ENCODE measurements at regions not wholly inside any gene's neighbourhood (a gene's known extent, or its start where the extent isn't known, plus 50 kb on each side); places are given as distances from the start of the nearest gene placed in this dataset.
"Not testable (repeated sequence)": the region's sequence is repeated elsewhere in the genome, so short reads cannot be mapped to it uniquely, and the experiment has no call there.

DNA sequence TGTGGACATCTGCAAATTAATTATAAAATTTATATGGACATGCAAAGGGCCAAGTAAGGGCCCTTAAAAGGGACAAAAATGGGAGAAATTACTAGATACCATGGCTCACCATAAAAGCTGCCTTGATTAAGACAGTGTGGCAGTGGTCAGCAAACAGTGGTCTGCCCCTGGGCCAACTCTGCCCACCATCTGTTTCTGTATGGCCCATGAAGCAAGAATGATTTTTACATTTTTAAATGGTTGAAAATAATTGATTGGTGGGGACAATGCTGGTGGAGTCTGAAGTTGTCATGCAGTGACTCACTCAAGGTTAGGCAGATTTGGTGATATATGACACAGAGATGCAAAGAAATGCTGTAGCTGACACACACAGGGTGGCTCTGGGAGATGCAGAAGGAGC, 143.2 kb upstream of the PRDM7 start:
- H3K36me3 ChIP-seq (ENCODE audit: control insufficient read depth, insufficient read depth, low read length); H3K4me1 ChIP-seq (ENCODE audit: control insufficient read depth, insufficient read depth, low read length); H3K9me3 ChIP-seq (ENCODE audit: control insufficient read depth, insufficient read depth, low read length); H3K27ac ChIP-seq (ENCODE audit: low read length); DNase-seq (ENCODE audit: low read depth, low spot score); H3K27me3 ChIP-seq (ENCODE audit: control insufficient read depth, insufficient read depth, low read length); H3K4me3 ChIP-seq (ENCODE audit: low read length): not testable (repeated sequence)

DNA sequence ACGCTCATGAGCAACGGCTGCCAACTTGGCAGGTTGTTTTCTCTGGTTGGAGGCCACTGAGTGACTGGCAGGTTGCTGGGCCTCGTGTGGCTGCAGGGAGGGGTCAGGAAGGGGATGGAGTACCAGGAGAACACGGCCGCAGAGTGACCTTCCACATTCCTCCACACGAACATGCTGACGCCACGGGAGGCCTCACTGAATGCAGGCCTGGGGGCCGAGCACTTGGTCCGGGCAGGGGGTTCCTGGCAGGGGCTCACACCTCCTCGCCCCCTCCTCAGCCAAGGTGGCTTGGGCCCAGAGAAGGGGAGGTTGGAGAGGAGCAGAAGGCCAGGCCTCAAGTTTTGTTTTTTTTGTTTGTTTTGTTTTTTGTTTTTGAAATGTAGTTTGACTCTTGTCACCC, 98.5 kb upstream of the PRDM7 start:
- no CpG with 5 or more reads among the region's 11 CpGs for WGBS (ENCODE audit: insufficient coverage, insufficient read length)
- not testable (repeated sequence) for H3K27me3 ChIP-seq (ENCODE audit: control insufficient read depth, insufficient read depth, low read length); DNase-seq (ENCODE audit: low read depth, low spot score); H3K9me3 ChIP-seq (ENCODE audit: control insufficient read depth, insufficient read depth, low read length); H3K4me3 ChIP-seq (ENCODE audit: low read length); H3K4me1 ChIP-seq (ENCODE audit: control insufficient read depth, insufficient read depth, low read length); H3K27ac ChIP-seq (ENCODE audit: low read length); H3K36me3 ChIP-seq (ENCODE audit: control insufficient read depth, insufficient read depth, low read length)

DNA sequence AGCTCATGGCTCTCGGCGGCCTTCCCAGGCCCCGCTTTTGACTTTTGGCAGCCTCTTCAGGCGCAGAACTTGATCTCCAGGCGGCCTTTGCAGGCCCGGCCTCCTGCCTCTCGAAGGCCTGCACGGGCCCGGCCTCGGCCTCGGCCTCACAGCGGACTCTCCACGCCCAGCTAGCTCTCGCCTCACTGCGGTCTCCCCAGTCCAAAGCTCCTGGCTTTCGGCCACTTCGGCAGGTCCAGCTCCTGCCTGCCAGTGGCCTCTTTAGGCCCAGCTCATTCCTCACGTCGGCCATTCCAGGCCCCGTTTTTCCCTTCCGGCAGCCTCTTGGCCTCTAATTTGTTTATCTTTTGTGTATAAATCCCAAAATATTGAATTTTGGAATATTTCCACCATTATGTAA, 94.5 kb upstream of the PRDM7 start:
- H3K9me3 ChIP-seq (ENCODE audit: control insufficient read depth, insufficient read depth, low read length); H3K27me3 ChIP-seq (ENCODE audit: control insufficient read depth, insufficient read depth, low read length); H3K4me3 ChIP-seq (ENCODE audit: low read length); H3K27ac ChIP-seq (ENCODE audit: low read length); H3K4me1 ChIP-seq (ENCODE audit: control insufficient read depth, insufficient read depth, low read length); DNase-seq (ENCODE audit: low read depth, low spot score); H3K36me3 ChIP-seq (ENCODE audit: control insufficient read depth, insufficient read depth, low read length): not testable (repeated sequence)
- WGBS (ENCODE audit: insufficient coverage, insufficient read length), result no CpG with 5 or more reads among the region's 21 CpGs

GRCh38 chr16:90169127-90169655, 92.1 kb upstream of the PRDM7 start:
- not testable (repeated sequence) for H3K4me1 ChIP-seq (ENCODE audit: control insufficient read depth, insufficient read depth, low read length); H3K27ac ChIP-seq (ENCODE audit: low read length); DNase-seq (ENCODE audit: low read depth, low spot score); H3K36me3 ChIP-seq (ENCODE audit: control insufficient read depth, insufficient read depth, low read length); H3K9me3 ChIP-seq (ENCODE audit: control insufficient read depth, insufficient read depth, low read length); H3K27me3 ChIP-seq (ENCODE audit: control insufficient read depth, insufficient read depth, low read length); H3K4me3 ChIP-seq (ENCODE audit: low read length)
- WGBS (ENCODE audit: insufficient coverage, insufficient read length), result no CpG with 5 or more reads among the region's 29 CpGs

DNA sequence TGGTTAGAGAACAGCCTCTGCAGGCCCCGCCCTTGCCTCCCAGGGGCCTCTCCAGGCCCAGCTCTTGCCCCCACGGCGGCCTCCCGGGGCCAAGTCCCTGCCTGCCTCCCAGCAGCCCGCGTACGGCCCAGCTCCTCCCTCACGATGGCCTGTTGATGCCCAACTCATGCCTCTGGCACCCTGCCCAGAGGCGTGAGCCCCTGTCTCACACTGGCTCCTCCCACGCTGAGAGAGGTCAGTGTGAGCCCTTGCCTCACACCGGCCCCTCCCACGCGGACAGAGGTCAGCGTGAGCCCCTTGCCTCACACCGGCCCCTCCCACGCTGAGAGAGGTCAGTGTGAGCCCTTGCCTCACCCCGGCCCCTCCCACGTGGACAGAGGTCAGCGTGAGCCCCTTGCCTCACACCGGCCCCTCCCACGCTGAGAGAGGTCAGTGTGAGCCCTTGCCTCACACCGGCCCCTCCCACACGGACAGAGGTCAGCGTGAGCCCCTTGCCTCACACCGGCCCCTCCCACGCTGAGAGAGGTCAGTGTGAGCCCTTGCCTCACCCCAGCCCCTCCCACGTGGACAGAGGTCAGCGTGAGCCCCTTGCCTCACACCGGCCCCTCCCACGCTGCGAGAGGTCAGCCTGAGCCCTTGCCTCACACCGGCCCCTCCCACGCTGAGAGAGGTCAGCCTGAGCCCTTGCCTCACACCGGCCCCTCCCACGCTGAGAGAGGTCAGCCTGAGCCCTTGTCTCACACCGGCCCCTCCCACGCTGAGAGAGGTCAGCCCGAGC, 91.4 kb upstream of the PRDM7 start:
- not testable (repeated sequence) for H3K36me3 ChIP-seq (ENCODE audit: control insufficient read depth, insufficient read depth, low read length); H3K4me3 ChIP-seq (ENCODE audit: low read length); H3K4me1 ChIP-seq (ENCODE audit: control insufficient read depth, insufficient read depth, low read length); H3K9me3 ChIP-seq (ENCODE audit: control insufficient read depth, insufficient read depth, low read length); H3K27ac ChIP-seq (ENCODE audit: low read length); DNase-seq (ENCODE audit: low read depth, low spot score); H3K27me3 ChIP-seq (ENCODE audit: control insufficient read depth, insufficient read depth, low read length)
- no CpG with 5 or more reads among the region's 38 CpGs for WGBS (ENCODE audit: insufficient coverage, insufficient read length)

GRCh38 chr16:90167734-90168133, 90.6 kb upstream of the PRDM7 start:
- WGBS (ENCODE audit: insufficient coverage, insufficient read length), result no CpG with 5 or more reads among the region's 19 CpGs
- H3K4me1 ChIP-seq (ENCODE audit: control insufficient read depth, insufficient read depth, low read length); DNase-seq (ENCODE audit: low read depth, low spot score); H3K36me3 ChIP-seq (ENCODE audit: control insufficient read depth, insufficient read depth, low read length); H3K4me3 ChIP-seq (ENCODE audit: low read length); H3K27ac ChIP-seq (ENCODE audit: low read length); H3K9me3 ChIP-seq (ENCODE audit: control insufficient read depth, insufficient read depth, low read length); H3K27me3 ChIP-seq (ENCODE audit: control insufficient read depth, insufficient read depth, low read length): not testable (repeated sequence)

DNA sequence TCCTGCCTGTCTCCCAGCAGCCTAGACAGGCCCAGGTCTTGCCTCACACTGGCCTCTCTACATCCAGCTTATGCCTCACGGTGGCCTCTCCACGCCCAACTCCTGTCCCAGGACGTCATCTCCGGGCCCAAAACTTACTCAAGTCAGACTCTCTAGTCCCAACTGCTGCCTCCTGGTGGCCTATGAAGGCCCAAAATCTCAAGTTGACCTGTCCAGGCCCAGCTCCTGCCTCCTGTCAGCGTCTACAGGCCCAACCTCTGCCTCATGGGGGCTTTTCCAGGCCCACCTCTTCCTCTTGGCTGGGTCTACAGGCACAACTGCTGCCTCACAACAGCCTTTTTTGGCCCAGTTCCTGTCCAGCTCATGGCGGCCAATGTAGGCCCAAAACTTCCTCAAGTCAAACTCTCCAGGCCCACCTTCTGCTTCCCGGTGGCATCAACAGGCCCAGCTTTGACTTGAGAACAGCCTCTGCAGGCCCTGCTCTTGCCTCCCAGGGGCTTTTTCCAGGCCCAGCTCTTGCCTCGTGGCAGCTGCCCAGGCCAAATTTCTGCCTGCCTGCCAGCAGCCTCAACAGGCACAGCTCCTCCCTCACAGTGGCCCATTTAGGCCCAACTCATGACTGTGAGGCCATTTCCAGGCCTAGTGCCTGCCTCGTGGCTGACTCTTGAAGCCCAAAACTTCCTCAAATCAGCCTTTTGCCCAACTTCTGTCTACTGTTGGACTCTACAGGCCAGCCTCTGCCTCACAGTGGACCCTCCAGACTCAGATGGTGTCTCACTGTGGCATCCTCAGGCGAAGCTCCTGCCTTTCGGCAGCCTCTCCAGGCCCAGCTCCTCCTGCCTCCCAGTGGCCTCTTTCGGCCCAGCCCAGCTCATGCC, 89.8 kb upstream of the PRDM7 start:
- H3K9me3 ChIP-seq (ENCODE audit: control insufficient read depth, insufficient read depth, low read length); H3K4me1 ChIP-seq (ENCODE audit: control insufficient read depth, insufficient read depth, low read length); H3K27ac ChIP-seq (ENCODE audit: low read length); H3K36me3 ChIP-seq (ENCODE audit: control insufficient read depth, insufficient read depth, low read length); H3K27me3 ChIP-seq (ENCODE audit: control insufficient read depth, insufficient read depth, low read length); H3K4me3 ChIP-seq (ENCODE audit: low read length): not testable (repeated sequence)
- WGBS (ENCODE audit: insufficient coverage, insufficient read length), result no CpG with 5 or more reads among the region's 12 CpGs
- DNase-seq (ENCODE audit: low read depth, low spot score), result peak; percentile 0

- not testable (repeated sequence) for H3K27ac ChIP-seq (ENCODE audit: low read length); H3K27me3 ChIP-seq (ENCODE audit: control insufficient read depth, insufficient read depth, low read length); H3K9me3 ChIP-seq (ENCODE audit: control insufficient read depth, insufficient read depth, low read length); H3K4me1 ChIP-seq (ENCODE audit: control insufficient read depth, insufficient read depth, low read length); H3K36me3 ChIP-seq (ENCODE audit: control insufficient read depth, insufficient read depth, low read length); DNase-seq (ENCODE audit: low read depth, low spot score); H3K4me3 ChIP-seq (ENCODE audit: low read length)
- no CpG with 5 or more reads among the region's 4 CpGs for WGBS (ENCODE audit: insufficient coverage, insufficient read length)
Measured at GRCh38 chr16:90151027-90151426, 73.9 kb upstream of the PRDM7 start.
